Lung microvascular endothelial cell (primary cell): ENCODE measurements at regions not wholly inside any gene's neighbourhood (a gene's known extent, or its start where the extent isn't known, plus 50 kb on each side); places are given as distances from the start of the nearest gene placed in this dataset.

Experiments
- DNase-seq, 2 donors: peaks; one replicate each; pipeline versions ENCODE4 v3.0.0 to v3.0.0-alpha.2; 2010; ENCODE audit warnings: low read depth in 2 of 2

GRCh38 chr1:50295566-50295965, 127.7 kb downstream of the DMRTA2 start:
- DNase-seq = no peak

- DNase-seq = no peak
These were observed 131.0 kb downstream of the DMRTA2 start for GRCh38 chr1:50292276-50292675.

- DNase-seq = no peak
These were observed 133.7 kb downstream of the DMRTA2 start for GRCh38 chr1:50289495-50289894.

DNA sequence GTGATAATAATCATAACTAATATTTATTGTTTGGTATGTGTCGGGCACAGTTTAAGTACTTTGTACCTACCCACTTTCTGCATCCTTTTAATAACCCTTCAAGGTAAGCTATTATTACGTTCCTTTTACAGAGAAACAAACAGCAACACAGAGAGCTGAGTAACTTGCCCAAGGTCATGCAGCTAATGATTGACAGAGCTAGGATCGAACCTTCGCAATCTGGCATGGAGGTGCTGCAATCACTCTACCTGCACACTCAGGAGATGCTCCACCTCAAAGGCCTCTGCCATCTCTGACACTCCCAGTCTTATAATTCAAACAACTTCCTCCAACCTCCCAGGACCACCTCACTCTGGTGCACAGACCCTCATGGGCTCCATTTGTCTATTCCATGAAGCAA, 137.2 kb downstream of the DMRTA2 start:
- no peak for DNase-seq

DNA sequence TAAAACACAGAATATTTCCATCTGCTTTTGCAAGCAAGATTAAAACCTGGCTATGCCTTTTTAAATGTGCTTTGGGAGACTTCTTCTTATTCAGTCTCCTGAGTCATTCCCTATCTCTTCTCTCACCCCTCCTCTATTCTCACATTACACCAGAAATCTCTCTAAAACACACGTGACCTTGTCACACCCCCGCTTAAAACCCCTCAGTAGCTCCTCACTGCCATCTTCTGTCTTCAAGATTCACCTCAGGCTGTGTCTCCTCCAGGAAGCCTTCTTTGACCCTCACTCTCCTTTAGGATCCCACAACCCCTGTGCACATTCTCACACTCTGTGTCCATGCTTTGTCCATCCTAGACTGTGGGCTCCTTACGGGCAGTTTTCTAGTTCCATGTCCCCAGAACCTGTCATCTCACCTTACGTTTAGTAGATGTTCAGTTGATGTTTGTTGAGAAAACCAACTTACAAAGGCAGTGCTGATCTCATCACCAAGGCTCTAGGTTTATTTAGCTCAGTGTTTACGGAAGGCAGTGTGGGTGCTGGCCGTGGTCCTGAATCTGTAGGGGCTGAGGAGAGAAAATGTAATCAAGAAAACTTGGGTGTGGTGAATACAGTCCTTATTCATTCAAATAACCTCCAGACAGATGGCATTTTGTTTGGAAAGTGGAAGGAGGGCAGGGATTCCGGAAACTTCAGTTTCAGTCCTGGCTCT, 143.5 kb downstream of the DMRTA2 start:
- DNase-seq = peak; percentile 8 to 26

DNA sequence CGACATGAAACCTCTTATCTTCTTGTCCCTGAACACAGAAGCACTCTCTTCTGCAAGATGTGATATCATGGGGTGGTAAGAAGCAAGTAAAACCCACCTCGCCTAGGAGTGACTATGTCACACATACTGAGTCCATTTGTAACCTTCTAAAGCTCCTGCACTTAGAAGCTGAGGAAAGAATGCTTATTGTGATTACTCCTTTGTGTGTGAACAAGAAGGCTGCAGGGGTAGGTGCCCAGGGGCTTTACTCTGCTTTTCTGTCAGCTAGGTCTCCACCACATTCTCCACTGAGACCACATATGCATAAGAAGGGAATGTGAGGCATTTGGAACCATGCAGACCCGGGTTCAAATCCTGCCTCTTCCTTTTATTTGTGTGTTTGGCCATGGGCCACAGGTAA, 144.3 kb downstream of the DMRTA2 start:
- DNase-seq = no peak

DNA sequence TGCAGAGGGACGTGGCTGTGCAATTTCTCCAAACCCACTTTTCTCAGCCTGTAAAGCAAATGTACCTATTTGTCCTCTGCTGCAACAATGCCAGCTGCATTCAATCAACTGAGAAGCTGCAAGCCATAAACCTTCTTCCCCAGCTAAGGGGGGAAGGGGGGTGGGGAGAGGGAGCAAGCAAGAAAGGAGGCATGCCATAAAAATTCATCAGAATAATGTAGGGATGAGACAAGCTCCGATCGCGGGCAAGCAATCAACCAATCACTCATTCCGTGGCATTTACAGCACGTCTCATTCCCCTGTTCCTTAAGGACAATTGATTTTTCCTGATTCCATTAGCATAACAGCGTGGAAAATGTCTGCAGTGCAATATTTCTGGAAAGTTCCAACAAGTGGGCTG, 144.8 kb downstream of the DMRTA2 start:
- DNase-seq = no peak

DNA sequence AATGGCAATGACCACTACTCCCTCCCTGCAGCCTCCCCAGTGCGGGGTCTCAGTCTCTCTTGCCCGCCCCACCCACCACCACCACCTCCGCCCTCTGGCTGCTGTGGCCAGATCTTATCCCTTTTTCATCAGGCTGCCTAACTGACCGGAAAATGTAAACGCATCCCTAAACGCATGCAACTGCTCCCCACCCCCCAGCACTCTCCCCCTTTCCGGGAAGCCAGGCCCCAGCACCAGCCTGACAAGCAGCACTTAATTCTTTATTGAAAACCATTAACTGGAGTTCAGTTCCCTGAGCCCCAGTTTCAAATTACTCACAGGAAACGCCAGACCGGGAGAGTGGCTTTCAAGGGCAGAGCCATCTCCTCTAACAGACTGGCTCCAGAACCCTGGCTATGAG, 147.7 kb downstream of the DMRTA2 start:
- no peak for DNase-seq

- no peak for DNase-seq
These were observed 150.3 kb downstream of the DMRTA2 start for GRCh38 chr1:50272912-50273311.

GRCh38 chr1:50271968-50272578, 151.2 kb downstream of the DMRTA2 start:
- DNase-seq = peak; percentile 8 to 42

- no peak for DNase-seq
These were observed 151.9 kb downstream of the DMRTA2 start for GRCh38 chr1:50271337-50271736.

DNA sequence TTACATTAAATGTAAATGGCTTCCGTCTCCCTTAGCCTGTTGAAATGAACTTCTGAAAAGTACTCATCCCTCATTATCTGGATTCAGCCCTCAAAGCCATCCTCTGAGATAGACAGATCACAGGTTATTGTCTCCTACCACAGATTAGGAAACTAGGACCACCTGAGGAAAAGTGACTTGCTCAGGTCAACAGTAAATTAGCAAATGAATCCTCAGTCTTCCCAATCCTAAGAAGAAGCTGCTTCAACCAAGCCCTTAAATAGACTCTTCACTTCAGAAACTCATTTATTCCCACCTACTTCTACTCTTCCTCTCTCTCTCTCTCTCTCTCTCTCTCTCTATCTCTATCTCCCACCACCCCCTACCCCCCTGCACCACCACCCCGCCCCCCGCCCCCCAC, 152.3 kb downstream of the DMRTA2 start:
- DNase-seq = no peak

DNA sequence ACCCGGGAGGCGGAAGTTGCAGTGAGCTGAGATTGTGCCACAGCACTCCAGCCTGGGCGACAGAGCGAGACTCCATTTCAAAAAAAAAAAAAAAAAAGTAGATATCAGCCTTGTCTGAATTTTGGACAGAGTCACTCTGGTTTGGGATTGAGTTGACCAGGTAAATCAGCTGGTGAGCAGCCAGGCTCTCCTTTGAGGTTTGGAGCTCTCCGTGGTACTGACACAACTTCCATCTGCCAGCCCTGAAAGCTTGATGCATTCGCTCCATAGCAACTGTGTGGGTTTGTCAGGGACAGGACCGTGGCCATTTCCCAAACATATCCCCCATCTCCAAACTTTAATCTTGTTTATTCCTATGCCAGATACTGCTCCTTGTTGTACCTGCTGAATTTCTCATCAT, 155.2 kb downstream of the DMRTA2 start:
- DNase-seq = peak; percentile 5 to 28

- DNase-seq = no peak
These were observed 156.7 kb downstream of the DMRTA2 start for GRCh38 chr1:50266509-50266908.

- no peak for DNase-seq
These were observed 157.1 kb downstream of the ELAVL4 start for GRCh38 chr1:50265790-50266314.

GRCh38 chr1:50264590-50264989, 155.9 kb downstream of the ELAVL4 start:
- DNase-seq = no peak

DNA sequence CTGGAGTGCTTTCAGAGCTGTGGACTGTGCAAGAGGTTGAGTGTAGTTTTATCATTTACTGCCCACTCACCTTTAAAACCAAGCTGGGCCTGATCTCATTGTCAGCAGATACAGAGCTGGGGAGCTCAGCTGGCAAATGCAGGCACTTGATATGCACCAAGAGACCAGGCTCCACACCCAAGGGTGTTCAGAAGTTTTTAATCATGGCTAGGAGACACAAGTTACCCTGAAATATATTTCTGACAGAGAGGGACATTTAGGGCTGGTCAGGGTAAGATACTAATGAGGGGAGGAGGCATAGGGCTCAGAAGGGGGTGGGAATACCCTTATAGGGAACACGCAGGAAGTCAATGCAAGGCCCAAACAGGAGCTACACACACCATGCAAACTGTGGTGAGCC, 153.7 kb downstream of the ELAVL4 start:
- DNase-seq = no peak

DNA sequence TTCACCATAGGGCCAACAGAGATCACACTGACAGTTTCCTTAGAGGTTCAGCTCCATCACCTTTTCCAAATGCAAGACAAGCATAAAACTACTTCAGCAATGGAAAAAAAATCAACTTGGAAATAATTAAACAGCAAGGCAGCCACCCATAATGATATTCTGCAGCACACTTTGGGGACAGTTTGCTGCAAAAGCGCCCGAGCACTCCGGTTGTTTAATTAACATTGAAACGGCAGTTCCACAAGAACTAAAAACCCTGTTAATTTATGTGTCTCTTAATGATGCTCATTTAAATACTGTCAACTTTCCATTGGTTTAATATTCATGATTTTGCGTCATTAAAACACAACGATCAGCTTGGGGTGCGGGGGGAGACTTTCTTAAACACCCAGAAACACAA, 153.2 kb downstream of the ELAVL4 start:
- no peak for DNase-seq

DNA sequence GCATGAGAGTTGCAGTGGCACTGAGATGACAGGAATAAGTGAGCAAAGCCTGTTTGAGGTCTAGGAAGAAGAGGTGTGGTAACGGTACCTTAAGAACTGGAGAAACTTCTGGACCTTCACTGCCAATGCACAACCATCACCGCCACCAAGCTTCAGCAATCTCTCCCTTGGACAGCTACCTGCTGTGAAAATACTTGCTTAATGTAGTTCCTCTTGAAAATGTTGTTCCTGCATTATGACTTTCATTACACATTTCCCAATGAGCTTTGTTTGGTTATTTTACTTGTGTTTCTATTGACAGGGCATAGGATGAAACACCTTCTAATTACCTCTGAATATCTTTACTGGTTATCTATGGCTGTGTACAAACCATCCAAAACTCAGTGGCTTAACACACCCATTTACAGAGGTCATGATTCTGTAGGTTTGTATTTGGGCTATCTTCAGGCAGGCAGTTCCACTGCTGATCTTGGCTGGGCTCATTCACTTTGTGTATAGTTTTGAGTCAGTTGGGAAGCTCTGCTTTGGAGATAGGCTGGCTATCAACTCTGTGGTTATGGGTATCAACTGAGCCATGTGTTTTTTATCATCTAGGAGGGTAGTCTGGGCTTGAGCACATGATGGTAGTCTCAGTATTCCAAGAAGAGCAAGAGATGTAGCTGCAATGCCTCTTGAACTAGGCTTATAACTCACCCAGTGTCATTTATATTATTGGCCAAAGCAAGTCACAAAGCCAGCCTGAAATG, 149.4 kb downstream of the ELAVL4 start:
- DNase-seq = no peak

DNA sequence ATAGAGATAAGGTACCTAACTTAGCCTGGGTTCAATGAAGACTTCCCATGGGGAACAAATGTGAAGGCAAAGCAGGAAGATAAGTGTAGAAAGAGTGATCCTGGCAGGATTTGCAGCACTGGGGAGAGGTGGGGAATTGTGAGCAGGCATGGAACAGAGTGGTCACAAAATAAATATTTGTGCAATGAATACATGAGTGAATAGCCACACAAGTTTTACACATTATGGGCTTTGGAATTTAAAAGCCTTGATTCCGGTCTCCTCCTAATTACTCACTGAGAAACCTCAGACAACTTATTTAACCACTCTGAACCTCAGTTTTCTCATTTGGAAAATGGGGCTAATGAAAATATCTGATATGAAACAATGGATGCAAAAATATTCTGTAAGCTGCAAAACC, 148.3 kb downstream of the ELAVL4 start:
- DNase-seq = no peak
